Stomach (tissue), 8 donors: ENCODE measurements at regions not wholly inside any gene's neighbourhood (a gene's known extent, or its start where the extent isn't known, plus 50 kb on each side); places are given as distances from the start of the nearest gene placed in this dataset.

ENCODE experiments used
- DNase-seq, 2 donors: peaks; one replicate each; pipeline versions ENCODE4 v3.0.0 to v3.0.0-alpha.2; 2013 to 2019
- H3K27ac ChIP-seq, 5 donors: fragments of 200-600 bp in 4 of 5; sonication (generic) in 4 of 5; one replicate each; pipeline ENCODE4 v1.5.1; 2013 to 2019; ENCODE audit warnings: mild to moderate bottlenecking in 1 of 5, moderate library complexity in 1 of 5
- H3K27me3 ChIP-seq, 3 donors: fragments of 200-600 bp; sonication (generic); one replicate each; pipeline ENCODE4 v1.5.1; 2017 to 2019; ENCODE audit warnings: mixed run types in 1 of 3
- H3K36me3 ChIP-seq, 4 donors: fragments of 200-600 bp; sonication (generic); 1 replicate in 3 of 4; 2 replicates in 1 of 4; pipeline ENCODE4 v1.5.1; 2016 to 2019
- H3K4me1 ChIP-seq, 4 donors: fragments of 200-600 bp; sonication (generic); one replicate each; pipeline ENCODE4 v1.5.1; 2016 to 2019
- H3K4me3 ChIP-seq, 4 donors: fragments of 200-600 bp; sonication (generic) in 3 of 4; one replicate each; pipeline ENCODE4 v1.5.1; 2016 to 2019; ENCODE audit warnings: mild to moderate bottlenecking in 1 of 4
- H3K9me3 ChIP-seq, 4 donors: fragments of 200-600 bp; sonication (generic); one replicate each; pipeline ENCODE4 v1.5.1; 2016 to 2019
- CTCF ChIP-seq, 7 experiments: fragments of 450-650 bp in 4 of 7; fragments of 200-600 bp in 3 of 7; sonication (generic) in 3 of 7; IDR thresholded peaks; one replicate each; pipeline ENCODE4 v1.5.1; 2016 to 2019; ENCODE audit warnings: antibody characterized with exemption in 7 of 7, control low read depth in 2 of 7, mild to moderate bottlenecking in 1 of 7
- EP300 ChIP-seq: sonication (generic); formaldehyde crosslinking; IDR thresholded peaks from one replicate; pipeline ENCODE4 v1.6.1; 2017; ENCODE audit warnings: antibody characterized with exemption
- POLR2A ChIP-seq, 4 donors: fragments of 450-650 bp; IDR thresholded peaks; one replicate each; pipeline ENCODE4 v1.6.1; 2016; ENCODE audit warnings: antibody characterized with exemption in 4 of 4, control low read depth in 2 of 4, mild to moderate bottlenecking in 1 of 4, moderate library complexity in 1 of 4
- POLR2AphosphoS5 ChIP-seq, 3 donors: sonication (generic); formaldehyde crosslinking; IDR thresholded peaks; one replicate each; pipeline ENCODE4 v1.6.1; 2016; ENCODE audit warnings: antibody characterized with exemption in 3 of 3
- WGBS, 5 donors: extraction: QIAGEN DNeasy Blood & Tissue Kit in 3 of 5; methylation state at CpG; one replicate each; pipeline versions ENCODE4 v1.1.5 to v1.1.7; 2013 to 2018; 5-methylcytosine and 5-hydroxymethylcytosine counted together
- intact Hi-C: fragments of 100-400 bp; cut with DNase I; formaldehyde crosslinking; loops from one replicate; pipeline ENCODE4 v1.15.1; 2023; ENCODE audit warnings: low total_unique reads
- donor health status: healthy with polysubstance abuse.
- donor health status: Bipolar disorder and iron deficiency.
- donor health status: healthy.

DNA sequence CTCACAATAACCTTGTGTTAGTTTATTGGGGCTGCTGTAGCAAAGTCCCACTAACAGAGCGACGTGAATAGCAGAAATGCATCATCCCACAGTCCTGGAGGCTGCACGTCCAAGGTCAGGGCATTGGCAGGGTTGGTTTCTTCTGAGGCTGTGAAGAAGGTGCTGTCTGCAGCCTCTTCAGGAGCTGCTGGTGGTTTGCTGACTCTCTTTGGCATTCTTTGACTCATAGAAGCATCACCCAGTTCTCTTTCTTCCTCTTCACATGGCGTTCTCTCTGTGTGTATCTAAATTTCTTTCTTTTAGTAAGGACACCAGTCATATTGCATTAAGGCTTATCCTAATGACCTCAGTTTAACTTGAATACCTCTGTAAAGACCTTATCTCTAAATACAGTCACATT lies 428.4 kb upstream of the KLF6 start:
- no peaks in the 10 kb centered on the region for H3K27me3 ChIP-seq
- H3K27ac ChIP-seq = no peak overlapping the region
- intact Hi-C loops = no loop called here
- H3K36me3 ChIP-seq = no peaks in the 10 kb centered on the region
- H3K4me3 ChIP-seq = no peak overlapping the region
- no peaks in the 10 kb centered on the region for H3K4me1 ChIP-seq
- no peak for DNase-seq
- 89 to 99% (median 94%) methylated on average over 4 of the region's 4 CpGs for WGBS, 5 donors
- H3K9me3 ChIP-seq = no peaks in the 10 kb centered on the region
- TF ChIP-seq CTCF (IDR thresholded peaks at IDR 0.05) = no peak
- TF ChIP-seq POLR2A (IDR thresholded peaks at IDR 0.05) = no peak
- TF ChIP-seq EP300 = no peak
- TF ChIP-seq POLR2AphosphoS5 (IDR thresholded peaks at IDR 0.05) = no peak

DNA sequence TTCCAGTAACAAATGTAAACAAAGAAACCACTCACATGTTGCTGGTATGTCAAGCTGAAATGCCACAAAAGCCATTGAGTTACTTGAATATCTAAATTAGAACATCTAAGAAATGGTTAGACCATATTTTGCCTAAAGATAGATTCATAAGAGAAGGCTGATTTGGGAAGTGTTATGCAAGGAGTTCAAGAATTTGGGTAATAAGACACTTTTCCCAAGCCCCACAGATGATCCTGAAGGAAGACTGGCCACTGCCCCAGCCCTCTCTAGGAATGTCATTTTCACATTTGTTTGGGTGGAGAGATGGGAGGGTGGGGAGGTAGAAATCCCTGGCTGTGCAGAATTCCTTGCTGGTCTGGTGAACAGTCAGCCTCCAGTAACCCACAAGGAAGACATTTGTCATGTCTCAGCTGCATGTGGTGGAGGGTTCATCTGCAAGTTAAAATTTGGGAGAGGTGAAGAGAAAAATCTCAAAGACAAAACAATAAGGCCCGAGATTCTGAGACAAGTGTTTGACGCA lies 427.2 kb upstream of the KLF6 start:
- 91 to 98% (median 93%) methylated on average over 2 of the region's 2 CpGs for WGBS, 5 donors
- H3K27me3 ChIP-seq = no peaks in the 10 kb centered on the region

GRCh38 chr10:4208499-4208898 lies 423.5 kb upstream of the KLF6 start:
- Histone ChIP-seq H3K4me1 (no peaks in the 10 kb centered on the region), H3K27ac (no peak overlapping the region), H3K27me3 (no peaks in the 10 kb centered on the region), H3K9me3 (no peaks in the 10 kb centered on the region), H3K4me3 (no peak overlapping the region), H3K36me3 (no peaks in the 10 kb centered on the region)
- no peak for DNase-seq
- intact Hi-C loops = no loop called here
- no peak for TF ChIP-seq CTCF (IDR thresholded peaks at IDR 0.05)
- no peak for TF ChIP-seq POLR2AphosphoS5 (IDR thresholded peaks at IDR 0.05)
- TF ChIP-seq EP300 = no peak
- WGBS, 5 donors = 69 to 86% (median 80%) methylated on average over 5 of the region's 5 CpGs

More for the DNA sequence above, 427.2 kb upstream of the KLF6 start:
- H3K27ac ChIP-seq = no peak overlapping the region
- H3K4me1 ChIP-seq = no peaks in the 10 kb centered on the region
- no peaks in the 10 kb centered on the region for H3K36me3 ChIP-seq
- no peak overlapping the region for H3K4me3 ChIP-seq
- intact Hi-C loops = no loop called here
- DNase-seq = no peak
- no peaks in the 10 kb centered on the region for H3K9me3 ChIP-seq
- TF ChIP-seq POLR2AphosphoS5 (IDR thresholded peaks at IDR 0.05) (no peak), POLR2A (IDR thresholded peaks at IDR 0.05) (no peak), EP300 (no peak), CTCF (IDR thresholded peaks at IDR 0.05) (no peak)

- TF ChIP-seq EP300 (no peak), CTCF (IDR thresholded peaks at IDR 0.05) (no peak), POLR2AphosphoS5 (IDR thresholded peaks at IDR 0.05) (no peak), POLR2A (IDR thresholded peaks at IDR 0.05) (no peak)
- Histone ChIP-seq H3K27me3 (no peaks in the 10 kb centered on the region), H3K27ac (no peak overlapping the region), H3K36me3 (no peaks in the 10 kb centered on the region), H3K4me3 (no peak overlapping the region), H3K4me1 (no peaks in the 10 kb centered on the region), H3K9me3 (no peaks in the 10 kb centered on the region)
- DNase-seq = no peak
- WGBS, 5 donors = 68 to 91% (median 85%) methylated on average over 1 of the region's 1 CpG
- intact Hi-C loops = no loop called here
Measured at GRCh38 chr10:4205113-4205512, 420.1 kb upstream of the KLF6 start.
